NT2/D1 (cell line): ENCODE measurements at regions not wholly inside any gene's neighbourhood (a gene's known extent, or its start where the extent isn't known, plus 50 kb on each side); places are given as distances from the start of the nearest gene placed in this dataset.

Source experiments
- DNase-seq: peaks from one replicate; pipeline ENCODE4 v3.0.0-alpha.2; 2011; ENCODE audit warnings: low read depth, low spot score
- H3K27me3 ChIP-seq: 2 replicates; pipeline ENCODE4 v1.6.0; 2011; ENCODE audit warnings: mild to moderate bottlenecking; ENCODE audit not compliant: insufficient read length, insufficient read depth
- H3K36me3 ChIP-seq: 2 replicates; pipeline ENCODE4 v1.6.1; 2011; ENCODE audit warnings: mild to moderate bottlenecking, low read length, mixed read lengths; ENCODE audit not compliant: insufficient read depth, insufficient read length
- H3K4me1 ChIP-seq: 2 replicates; pipeline ENCODE4 v1.5.1; 2011; ENCODE audit not compliant: insufficient read depth, insufficient read length
- H3K4me3 ChIP-seq: 2 replicates; pipeline ENCODE4 v1.5.1; 2011; ENCODE audit warnings: low read depth; ENCODE audit not compliant: insufficient read length
- H3K9ac ChIP-seq: 2 replicates; pipeline ENCODE4 v1.6.0; 2011; ENCODE audit warnings: low read depth; ENCODE audit not compliant: insufficient read length
- H3K9me3 ChIP-seq: 2 replicates; pipeline ENCODE4 v1.5.1; 2011; ENCODE audit warnings: mild to moderate bottlenecking, low read length; ENCODE audit not compliant: insufficient read depth
- SUZ12 ChIP-seq: IDR thresholded peaks from 2 replicates; pipeline ENCODE4 v1.6.1; 2011; ENCODE audit not compliant: insufficient read length, insufficient read depth; ENCODE audit errors: extremely low read depth
- YY1 ChIP-seq: IDR thresholded peaks from 2 replicates; pipeline ENCODE4 v1.6.1; 2011; ENCODE audit not compliant: insufficient read length, insufficient read depth
- ZNF274 ChIP-seq: IDR thresholded peaks from 2 replicates; pipeline ENCODE4 v1.6.1; 2011; ENCODE audit warnings: mild to moderate bottlenecking, low read depth, low read length

DNA sequence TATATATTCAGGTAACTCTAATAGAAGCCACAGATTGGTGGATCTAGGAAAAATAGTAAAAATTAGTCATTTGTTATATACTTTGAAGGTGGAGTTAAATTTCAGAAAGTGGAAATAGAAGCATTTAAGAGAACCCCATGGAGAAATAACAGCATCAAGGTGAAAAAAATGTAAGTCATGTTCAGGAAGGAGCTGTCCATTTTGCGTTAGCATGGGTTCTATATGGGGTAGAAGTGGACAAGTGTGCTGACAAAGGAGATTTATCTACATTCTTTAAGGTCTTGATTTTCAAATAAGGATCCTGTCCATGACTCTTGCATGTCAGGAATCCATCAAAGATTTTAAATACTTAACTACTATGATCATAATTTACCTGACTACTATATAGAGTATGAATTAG is 50.2 kb upstream of the ROBO1 start:
- Histone ChIP-seq H3K27me3 (no peaks in the 10 kb centered on the region), H3K9ac (no peak overlapping the region), H3K4me3 (no peak overlapping the region), H3K4me1 (no peaks in the 10 kb centered on the region), H3K9me3 (0 out of 2 replicates have a peak, but pooled peaks cover 8% of the 10 kb centered on the region), H3K36me3 (no peaks in the 10 kb centered on the region)
- DNase-seq = no peak
- TF ChIP-seq YY1 (no peak), ZNF274 (no peak), SUZ12 (no peak)
